CD4-positive, alpha-beta T cell treated with Interleukin-4 for 4 hours (primary cell): ENCODE measurements at regions not wholly inside any gene's neighbourhood (a gene's known extent, or its start where the extent isn't known, plus 50 kb on each side); places are given as distances from the start of the nearest gene placed in this dataset.
"Not testable (repeated sequence)": the region's sequence is repeated elsewhere in the genome, so short reads cannot be mapped to it uniquely, and the experiment has no call there.

ENCODE experiments used
- DNase-seq: peaks from one replicate; pipeline ENCODE4 v3.0.0-alpha.2; 2020

GRCh38 chr5:13215370-13215769 lies 729.1 kb downstream of the DNAH5 start:
- no peak for DNase-seq

- DNase-seq = no peak
These were observed 730.3 kb downstream of the DNAH5 start for GRCh38 chr5:13214182-13214581.

GRCh38 chr5:13212886-13213285 lies 731.6 kb downstream of the DNAH5 start:
- DNase-seq = no peak

- no peak for DNase-seq
These were observed 733.4 kb downstream of the DNAH5 start for GRCh38 chr5:13211064-13211463.

GRCh38 chr5:13207112-13207511 lies 737.4 kb downstream of the DNAH5 start:
- no peak for DNase-seq

GRCh38 chr5:13201022-13201421 lies 743.5 kb downstream of the DNAH5 start:
- DNase-seq = no peak

GRCh38 chr5:13198226-13198625 lies 746.3 kb downstream of the DNAH5 start:
- DNase-seq = not testable (repeated sequence)

- DNase-seq = no peak
These were observed 755.0 kb downstream of the DNAH5 start for GRCh38 chr5:13189532-13189931.

GRCh38 chr5:13188371-13188770 lies 756.1 kb downstream of the DNAH5 start:
- no peak for DNase-seq

GRCh38 chr5:13187186-13187585 lies 757.3 kb downstream of the DNAH5 start:
- DNase-seq = no peak

GRCh38 chr5:13186177-13186576 lies 758.3 kb downstream of the DNAH5 start:
- no peak for DNase-seq

- no peak for DNase-seq
These were observed 764.9 kb downstream of the DNAH5 start for GRCh38 chr5:13179407-13180087.

- DNase-seq = no peak
These were observed 800.9 kb downstream of the DNAH5 start for GRCh38 chr5:13143630-13144029.

GRCh38 chr5:13143214-13143613 lies 801.3 kb downstream of the DNAH5 start:
- no peak for DNase-seq

GRCh38 chr5:13133951-13134350 lies 810.5 kb downstream of the DNAH5 start:
- DNase-seq = no peak

GRCh38 chr5:13115476-13115875 lies 829.0 kb downstream of the DNAH5 start:
- DNase-seq = no peak

GRCh38 chr5:13108265-13108664 lies 836.2 kb downstream of the DNAH5 start:
- DNase-seq = no peak

GRCh38 chr5:13107537-13107936 lies 837.0 kb downstream of the DNAH5 start:
- DNase-seq = no peak

GRCh38 chr5:13081116-13081515 lies 863.4 kb downstream of the DNAH5 start:
- DNase-seq = no peak

GRCh38 chr5:13072936-13073335 lies 871.6 kb downstream of the DNAH5 start:
- DNase-seq = not testable (repeated sequence)

GRCh38 chr5:13063088-13063487 lies 881.4 kb downstream of the DNAH5 start:
- no peak for DNase-seq

GRCh38 chr5:13045897-13046551 lies 898.5 kb downstream of the DNAH5 start:
- no peak for DNase-seq

GRCh38 chr5:13034061-13034460 lies 910.4 kb downstream of the DNAH5 start:
- DNase-seq = no peak

GRCh38 chr5:13029211-13029610 lies 915.3 kb downstream of the DNAH5 start:
- DNase-seq = no peak

- no peak for DNase-seq
These were observed 916.6 kb downstream of the DNAH5 start for GRCh38 chr5:13027874-13028273.
